HG03432 (cell line): ENCODE measurements at regions not wholly inside any gene's neighbourhood (a gene's known extent, or its start where the extent isn't known, plus 50 kb on each side); places are given as distances from the start of the nearest gene placed in this dataset.
A peak's percentile ranks its signal among the peaks of the same experiment; 100 is the strongest.
"Not testable (repeated sequence)": the region's sequence is repeated elsewhere in the genome, so short reads cannot be mapped to it uniquely, and the experiment has no call there.

ENCODE experiments used
- ATAC-seq: cut with Tn5 transposase; IDR thresholded peaks from one replicate; pipeline ENCODE4 v1.9.1; 2021; ENCODE audit warnings: mild to moderate bottlenecking, moderate library complexity; ENCODE audit not compliant: unreplicated experiment

GRCh38 chr2:58730764-58731487 is 489.8 kb upstream of the FANCL start:
- no peak for ATAC-seq

GRCh38 chr2:58727981-58728656 is 487.0 kb upstream of the FANCL start:
- no peak for ATAC-seq

- no peak for ATAC-seq
These were observed 480.9 kb upstream of the FANCL start for GRCh38 chr2:58721912-58722591.

GRCh38 chr2:58720770-58721697 is 479.9 kb upstream of the FANCL start:
- ATAC-seq = no peak

- no peak for ATAC-seq
These were observed 479.1 kb upstream of the FANCL start for GRCh38 chr2:58720033-58720769.

- no peak for ATAC-seq
These were observed 474.2 kb upstream of the FANCL start for GRCh38 chr2:58715344-58715743.

- ATAC-seq = no peak
These were observed 473.1 kb upstream of the FANCL start for GRCh38 chr2:58714238-58714637.

GRCh38 chr2:58710795-58711279 is 469.7 kb upstream of the FANCL start:
- ATAC-seq = no peak

GRCh38 chr2:58709687-58710354 is 468.7 kb upstream of the FANCL start:
- ATAC-seq = no peak

GRCh38 chr2:58709274-58709673 is 468.1 kb upstream of the FANCL start:
- no peak for ATAC-seq

GRCh38 chr2:58708565-58708964 is 467.4 kb upstream of the FANCL start:
- ATAC-seq = no peak

GRCh38 chr2:58702302-58702885 is 461.3 kb upstream of the FANCL start:
- no peak for ATAC-seq

- peak; percentile 65 for ATAC-seq
These were observed 460.7 kb upstream of the FANCL start for GRCh38 chr2:58701688-58702301.

GRCh38 chr2:58700591-58700990 is 459.5 kb upstream of the FANCL start:
- no peak for ATAC-seq

GRCh38 chr2:58699411-58699810 is 458.3 kb upstream of the FANCL start:
- ATAC-seq = no peak

GRCh38 chr2:58698620-58699019 is 457.5 kb upstream of the FANCL start:
- ATAC-seq = no peak

- ATAC-seq = not testable (repeated sequence)
These were observed 453.0 kb upstream of the FANCL start for GRCh38 chr2:58694114-58694513.

GRCh38 chr2:58691041-58691440 is 449.9 kb upstream of the FANCL start:
- ATAC-seq = not testable (repeated sequence)

GRCh38 chr2:58688813-58689212 is 447.7 kb upstream of the FANCL start:
- no peak for ATAC-seq
